IMR-90 (cell line): ENCODE measurements at regions not wholly inside any gene's neighbourhood (a gene's known extent, or its start where the extent isn't known, plus 50 kb on each side); places are given as distances from the start of the nearest gene placed in this dataset.
A peak's percentile ranks its signal among the peaks of the same experiment; 100 is the strongest.

Experiments used
- ATAC-seq: fragments of 200-7000 bp; cut with Tn5 transposase; 2 replicates; pipeline ENCODE4 v1.9.1; 2020; ENCODE audit warnings: low read depth, mild to moderate bottlenecking, moderate library complexity
- BruUV-seq: library from RNA; stranded (reverse); fragments of 400-500 nt; replicated peaks from 2 replicates; lab custom pipeline; 2021; lab: Mats Ljungman, UMichigan
- CTCF ChIA-PET: fragments of 300-600 bp; formaldehyde crosslinking; extraction: SDS; loops from one replicate; lab custom pipeline; 2021; ENCODE audit warnings: antibody characterized with exemption; lab: Yijun Ruan, JAX
- POLR2A ChIA-PET: fragments of 300-600 bp; sonication (Branson Sonifier 250); formaldehyde crosslinking; loops from one replicate; lab custom pipeline; 2022; ENCODE audit warnings: antibody characterized with exemption; ENCODE audit not compliant: unreplicated experiment; lab: Charles Lee
- DNase-seq: peaks from one replicate; pipeline ENCODE4 v3.0.0; 2013
- H2AFZ ChIP-seq: replicated peaks from 2 replicates; pipeline ENCODE3; 2013; ENCODE audit warnings: low read length, mild to moderate bottlenecking; ENCODE audit not compliant: poor library complexity
- H2AK5ac ChIP-seq: 2 replicates; pipeline ENCODE4 v1.6.1; 2013; ENCODE audit warnings: low read depth, low read length, inconsistent platforms
- H2AK9ac ChIP-seq: replicated peaks from 2 replicates; pipeline ENCODE3; 2013; ENCODE audit warnings: mild to moderate bottlenecking, low read depth, low read length, moderate library complexity; ENCODE audit not compliant: poor library complexity
- H2BK120ac ChIP-seq: 2 replicates; pipeline ENCODE4 v1.6.1; 2013; ENCODE audit warnings: low read depth, low read length, inconsistent platforms
- H2BK15ac ChIP-seq: 3 replicates; pipeline ENCODE4 v1.6.1; 2013; ENCODE audit warnings: low read depth, low read length, inconsistent platforms
- H2BK20ac ChIP-seq: 2 replicates; pipeline ENCODE4 v1.6.1; 2013; ENCODE audit warnings: low read depth, mild to moderate bottlenecking, inconsistent platforms, low read length, moderate library complexity
- H2BK5ac ChIP-seq: 2 replicates; pipeline ENCODE4 v1.6.1; 2013; ENCODE audit warnings: mild to moderate bottlenecking, low read depth, low read length, inconsistent platforms; ENCODE audit not compliant: poor library complexity, severe bottlenecking
- H3K14ac ChIP-seq: replicated peaks from 2 replicates; pipeline ENCODE4 v1.6.1; 2013; ENCODE audit warnings: low read depth, low read length, inconsistent platforms
- H3K18ac ChIP-seq: 2 replicates; pipeline ENCODE4 v1.6.1; 2013; ENCODE audit warnings: low read depth, low read length, control low read depth
- H3K23ac ChIP-seq: 2 replicates; pipeline ENCODE4 v1.6.1; 2013; ENCODE audit warnings: low read depth, low read length, inconsistent platforms
- H3K27ac ChIP-seq: 2 replicates; pipeline ENCODE4 v1.5.1; 2013; ENCODE audit warnings: mild to moderate bottlenecking, control low read depth, low read length; ENCODE audit not compliant: insufficient read depth
- H3K27me3 ChIP-seq: 2 replicates; pipeline ENCODE4 v1.6.1; 2013; ENCODE audit warnings: low read length; ENCODE audit not compliant: control insufficient read depth, insufficient read depth
- H3K36me3 ChIP-seq: 2 replicates; pipeline ENCODE4 v1.6.1; 2013; ENCODE audit warnings: low read length, mixed read lengths; ENCODE audit not compliant: control insufficient read depth, insufficient read depth
- H3K4ac ChIP-seq: 2 replicates; pipeline ENCODE4 v1.6.1; 2013; ENCODE audit warnings: low read depth, low read length, inconsistent platforms
- H3K4me1 ChIP-seq: 2 replicates; pipeline ENCODE4 v1.6.1; 2013; ENCODE audit warnings: low read length, mixed read lengths; ENCODE audit not compliant: control insufficient read depth, insufficient read depth
- H3K4me2 ChIP-seq: 2 replicates; pipeline ENCODE4 v1.6.1; 2013; ENCODE audit warnings: low read depth, mild to moderate bottlenecking, control low read depth, low read length, moderate library complexity
- H3K4me3 ChIP-seq: 2 replicates; pipeline ENCODE4 v1.5.1; 2013; ENCODE audit warnings: low read depth, mild to moderate bottlenecking, control low read depth, low read length, moderate library complexity; ENCODE audit not compliant: insufficient read depth
- H3K56ac ChIP-seq: 2 replicates; pipeline ENCODE4 v1.6.1; 2013; ENCODE audit warnings: low read length, inconsistent platforms; ENCODE audit not compliant: insufficient read depth; ENCODE audit errors: extremely low read depth
- H3K79me1 ChIP-seq, 2 experiments: 2 replicates each; pipeline ENCODE4 v1.6.1; 2013; ENCODE audit warnings: low read length in 2 of 2, inconsistent platforms in 1 of 2, low read depth in 1 of 2
- H3K9ac ChIP-seq: 2 replicates; pipeline ENCODE4 v1.6.1; 2013; ENCODE audit warnings: low read depth, low read length, control low read depth
- H3K9me1 ChIP-seq: 2 replicates; pipeline ENCODE4 v1.6.1; 2013; ENCODE audit warnings: low read length, inconsistent platforms; ENCODE audit not compliant: insufficient read depth
- H3K9me3 ChIP-seq: 2 replicates; pipeline ENCODE4 v1.6.1; 2013; ENCODE audit warnings: low read length; ENCODE audit not compliant: control insufficient read depth, insufficient read depth
- H4K20me1 ChIP-seq: 2 replicates; pipeline ENCODE4 v1.6.1; 2013; ENCODE audit warnings: low read length, inconsistent platforms; ENCODE audit not compliant: insufficient read depth
- H4K5ac ChIP-seq: 2 replicates; pipeline ENCODE4 v1.6.1; 2013; ENCODE audit warnings: mild to moderate bottlenecking, low read depth, low read length, control low read depth
- H4K8ac ChIP-seq, 2 experiments: 2 replicates each; pipeline ENCODE4 v1.6.1; 2013; ENCODE audit warnings: low read depth in 2 of 2, low read length in 2 of 2, control low read depth in 1 of 2, inconsistent platforms in 1 of 2
- H4K91ac ChIP-seq: 2 replicates; pipeline ENCODE4 v1.6.1; 2013; ENCODE audit warnings: low read depth, low read length, inconsistent platforms; ENCODE audit not compliant: insufficient read depth
- CEBPB ChIP-seq: IDR thresholded peaks from 2 replicates; pipeline ENCODE4 v1.6.1; 2012; ENCODE audit warnings: low read depth, low read length, improper control_type of control experiment
- CHD1 ChIP-seq: IDR thresholded peaks from 2 replicates; pipeline ENCODE4 v1.6.1; 2012; ENCODE audit warnings: low read depth, low read length, improper control_type of control experiment
- FOS ChIP-seq: fragments of 150-350 bp; IDR thresholded peaks from 2 replicates; pipeline ENCODE4 v1.6.1; 2016; ENCODE audit warnings: low read depth, low read length
- MAFK ChIP-seq: IDR thresholded peaks from 2 replicates; pipeline ENCODE4 v1.6.1; 2012; ENCODE audit warnings: low read depth, low read length, improper control_type of control experiment
- MAZ ChIP-seq: IDR thresholded peaks from 2 replicates; pipeline ENCODE4 v1.6.1; 2012; ENCODE audit warnings: low read depth, mild to moderate bottlenecking, low read length, improper control_type of control experiment, moderate library complexity, borderline replicate concordance
- MXI1 ChIP-seq: IDR thresholded peaks from 2 replicates; pipeline ENCODE4 v1.6.1; 2012; ENCODE audit warnings: low read depth, mild to moderate bottlenecking, low read length, moderate library complexity, borderline replicate concordance
- NFE2L2 ChIP-seq: fragments of 150-350 bp; IDR thresholded peaks from 2 replicates; pipeline ENCODE4 v1.6.1; 2016; ENCODE audit warnings: low read depth, mild to moderate bottlenecking, low read length
- POLR2A ChIP-seq: IDR thresholded peaks from 2 replicates; pipeline ENCODE4 v1.6.1; 2012; ENCODE audit warnings: mild to moderate bottlenecking, low read depth, low read length
- RFX5 ChIP-seq: IDR thresholded peaks from 2 replicates; pipeline ENCODE4 v1.8.0; 2012; ENCODE audit warnings: low read depth, mild to moderate bottlenecking, low read length, moderate library complexity
- WGBS, 2 experiments: methylation state at CpG; one replicate each; pipeline versions ENCODE4 v1.1.5 to v1.1.7; 2013; ENCODE audit warnings: missing lambda C conversion rate in 2 of 2; ENCODE audit not compliant: insufficient read length in 1 of 2; ENCODE audit errors: extremely low coverage in 2 of 2; 5-methylcytosine and 5-hydroxymethylcytosine counted together
- dilution Hi-C: fragments of 300-500 bp; cut with HindIII; formaldehyde crosslinking; loops from one replicate; pipeline ENCODE4 v1.14.3; 2018; ENCODE audit warnings: low sequenced_read_pairs; ENCODE audit not compliant: unreplicated experiment
- in situ Hi-C: fragments of 300-500 bp; cut with MboI; formaldehyde crosslinking; loops from 3 replicates; pipeline ENCODE4 v1.14.3; 2019; ENCODE audit warnings: low sequenced_read_pairs, inconsistent platforms, mixed read lengths
- intact Hi-C: fragments of 100-400 bp; cut with micrococcal nuclease; formaldehyde crosslinking; loops from 2 replicates; pipeline ENCODE4 v1.10.0; 2022
- TF ChIP-seq, protein P1 (sequence below): fragments of 150-350 bp; IDR thresholded peaks from 2 replicates; pipeline ENCODE4 v1.6.1; 2017; ENCODE audit warnings: mild to moderate bottlenecking, antibody characterized with exemption, low read length, low read depth
- TF ChIP-seq, protein P2 (sequence below): fragments of 150-350 bp; IDR thresholded peaks from 2 replicates; pipeline ENCODE4 v1.6.1; 2016; ENCODE audit warnings: low read depth, mild to moderate bottlenecking, low read length, moderate library complexity, borderline replicate concordance
- TF ChIP-seq, protein P3 (sequence below): conservative IDR thresholded peaks from 2 replicates; pipeline ENCODE4 v1.5.1; 2012; ENCODE audit warnings: mild to moderate bottlenecking, low read depth, low read length, improper control_type of control experiment

DNA sequence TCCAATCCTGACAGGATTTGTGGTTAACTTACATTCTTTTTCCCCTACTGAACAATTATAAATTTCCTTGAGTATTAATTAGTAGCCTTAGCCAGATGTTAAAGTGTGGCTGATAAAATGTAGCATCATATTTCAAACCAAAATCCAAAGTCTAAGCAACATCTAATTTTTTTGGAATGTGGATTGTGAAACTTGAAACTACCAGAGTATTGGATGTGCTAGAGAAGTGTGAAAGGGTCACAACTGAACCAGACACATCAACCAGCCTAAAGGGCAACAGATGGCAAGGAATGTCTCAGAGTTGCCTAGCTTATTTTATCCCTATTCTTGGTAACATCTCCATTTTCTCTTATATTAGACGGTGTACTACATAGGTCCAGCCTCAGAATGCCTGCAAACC, 153.1 kb upstream of the DCN start:
- Histone ChIP-seq H2AFZ (no peak overlapping the region), H3K27ac (no peak overlapping the region), H3K9ac (no peak overlapping the region), H3K36me3 (no peaks in the 10 kb centered on the region), H3K4me3 (no peak overlapping the region), H3K4ac (0 out of 2 replicates have a peak overlapping the region, but pooled peaks have one; percentile 0), H2AK9ac (no peak overlapping the region), H3K4me1 (peaks cover 3% of the 10 kb centered on the region; the same call in 1 of the 2 replicates), H3K79me1 (no peaks in the 10 kb centered on the region), H4K91ac (no peak overlapping the region), H4K8ac (no peak overlapping the region), H2BK120ac (no peak overlapping the region; the same call in 1 of the 2 replicates), H2AK5ac (no peak overlapping the region), H3K4me2 (no peak overlapping the region), H3K9me3 (no peaks in the 10 kb centered on the region), H2BK20ac (0 out of 2 replicates have a peak overlapping the region, but pooled peaks have one; percentile 1), H3K23ac (no peak overlapping the region), H3K27me3 (no peaks in the 10 kb centered on the region), H3K14ac (no peak overlapping the region), H4K5ac (no peak overlapping the region), H4K20me1 (no peaks in the 10 kb centered on the region), H3K9me1 (no peaks in the 10 kb centered on the region), H2BK5ac (no peak overlapping the region), H2BK15ac (no peak overlapping the region), H3K18ac (no peak overlapping the region), H3K56ac (no peak overlapping the region)
- BruUV-seq, result no TSS peak
- TF ChIP-seq, protein P1, sequence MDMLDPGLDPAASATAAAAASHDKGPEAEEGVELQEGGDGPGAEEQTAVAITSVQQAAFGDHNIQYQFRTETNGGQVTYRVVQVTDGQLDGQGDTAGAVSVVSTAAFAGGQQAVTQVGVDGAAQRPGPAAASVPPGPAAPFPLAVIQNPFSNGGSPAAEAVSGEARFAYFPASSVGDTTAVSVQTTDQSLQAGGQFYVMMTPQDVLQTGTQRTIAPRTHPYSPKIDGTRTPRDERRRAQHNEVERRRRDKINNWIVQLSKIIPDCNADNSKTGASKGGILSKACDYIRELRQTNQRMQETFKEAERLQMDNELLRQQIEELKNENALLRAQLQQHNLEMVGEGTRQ, result no peak
- TF ChIP-seq RFX5, result no peak
- TF ChIP-seq CEBPB, result no peak
- TF ChIP-seq CHD1, result no peak
- TF ChIP-seq MXI1, result no peak
- TF ChIP-seq MAFK, result no peak
- no peak for TF ChIP-seq MAZ
- no peak for TF ChIP-seq NFE2L2
- no peak for TF ChIP-seq FOS
- TF ChIP-seq, protein P2, sequence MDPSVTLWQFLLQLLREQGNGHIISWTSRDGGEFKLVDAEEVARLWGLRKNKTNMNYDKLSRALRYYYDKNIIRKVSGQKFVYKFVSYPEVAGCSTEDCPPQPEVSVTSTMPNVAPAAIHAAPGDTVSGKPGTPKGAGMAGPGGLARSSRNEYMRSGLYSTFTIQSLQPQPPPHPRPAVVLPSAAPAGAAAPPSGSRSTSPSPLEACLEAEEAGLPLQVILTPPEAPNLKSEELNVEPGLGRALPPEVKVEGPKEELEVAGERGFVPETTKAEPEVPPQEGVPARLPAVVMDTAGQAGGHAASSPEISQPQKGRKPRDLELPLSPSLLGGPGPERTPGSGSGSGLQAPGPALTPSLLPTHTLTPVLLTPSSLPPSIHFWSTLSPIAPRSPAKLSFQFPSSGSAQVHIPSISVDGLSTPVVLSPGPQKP, result no peak
- TF ChIP-seq, protein P3, sequence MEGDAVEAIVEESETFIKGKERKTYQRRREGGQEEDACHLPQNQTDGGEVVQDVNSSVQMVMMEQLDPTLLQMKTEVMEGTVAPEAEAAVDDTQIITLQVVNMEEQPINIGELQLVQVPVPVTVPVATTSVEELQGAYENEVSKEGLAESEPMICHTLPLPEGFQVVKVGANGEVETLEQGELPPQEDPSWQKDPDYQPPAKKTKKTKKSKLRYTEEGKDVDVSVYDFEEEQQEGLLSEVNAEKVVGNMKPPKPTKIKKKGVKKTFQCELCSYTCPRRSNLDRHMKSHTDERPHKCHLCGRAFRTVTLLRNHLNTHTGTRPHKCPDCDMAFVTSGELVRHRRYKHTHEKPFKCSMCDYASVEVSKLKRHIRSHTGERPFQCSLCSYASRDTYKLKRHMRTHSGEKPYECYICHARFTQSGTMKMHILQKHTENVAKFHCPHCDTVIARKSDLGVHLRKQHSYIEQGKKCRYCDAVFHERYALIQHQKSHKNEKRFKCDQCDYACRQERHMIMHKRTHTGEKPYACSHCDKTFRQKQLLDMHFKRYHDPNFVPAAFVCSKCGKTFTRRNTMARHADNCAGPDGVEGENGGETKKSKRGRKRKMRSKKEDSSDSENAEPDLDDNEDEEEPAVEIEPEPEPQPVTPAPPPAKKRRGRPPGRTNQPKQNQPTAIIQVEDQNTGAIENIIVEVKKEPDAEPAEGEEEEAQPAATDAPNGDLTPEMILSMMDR, result no peak
- no peak for TF ChIP-seq POLR2A
- ATAC-seq, result peak; percentile 65
- POLR2A ChIA-PET, result no interaction called here
- no peak for DNase-seq
- WGBS, 2 experiments, result no CpG with 5 or more reads among the region's 1 CpG
- intact Hi-C loops (no loop called here), dilution Hi-C loops (loop anchor here (25.0 kb wide), 1 partner anchor 348 kb away; no protein-coding TSS in a partner anchor), in situ Hi-C loops (no loop called here)
- CTCF ChIA-PET, result interaction anchor here (0.9 to 1.5 kb wide), 2 partner anchors 14 to 227 kb away, joined by 3 to 4 read pairs; no protein-coding TSS in a partner anchor
